NB4 (cell line): ENCODE measurements at regions not wholly inside any gene's neighbourhood (a gene's known extent, or its start where the extent isn't known, plus 50 kb on each side); places are given as distances from the start of the nearest gene placed in this dataset.

Source experiments
- CTCF ChIP-seq: IDR thresholded peaks from one replicate; pipeline ENCODE4 v1.5.1; 2012; ENCODE audit warnings: low read depth, low read length
- POLR2A ChIP-seq: IDR thresholded peaks from 2 replicates; pipeline ENCODE4 v1.6.1; 2011; ENCODE audit warnings: mild to moderate bottlenecking; ENCODE audit not compliant: insufficient read length; ENCODE audit errors: extremely low read depth

- TF ChIP-seq CTCF, result no peak
- no peak for TF ChIP-seq POLR2A
Observed at GRCh38 chr2:67970071-67970470, 92.7 kb downstream of the C1D start.
